Type B pancreatic cell (in vitro differentiated cells): ENCODE measurements at regions not wholly inside any gene's neighbourhood (a gene's known extent, or its start where the extent isn't known, plus 50 kb on each side); places are given as distances from the start of the nearest gene placed in this dataset.

Source experiments
- DNase-seq: peaks from one replicate; pipeline ENCODE4 v3.0.0; 2021; ENCODE audit warnings: mixed read lengths; ENCODE audit not compliant: unreplicated experiment; ENCODE audit errors: extremely low spot score
- H3K27ac Mint-ChIP-seq: 2 replicates; pipeline ENCODE4 v1.8.0; 2021; ENCODE audit warnings: mild to moderate bottlenecking, mixed read lengths
- H3K27me3 Mint-ChIP-seq: 2 replicates; pipeline ENCODE4 v1.8.0; 2021; ENCODE audit warnings: mixed read lengths
- H3K36me3 Mint-ChIP-seq: 2 replicates; pipeline ENCODE4 v1.8.0; 2021; ENCODE audit warnings: mixed read lengths
- H3K4me1 Mint-ChIP-seq: one replicate; pipeline ENCODE4 v1.8.0; 2021; ENCODE audit warnings: mixed read lengths; ENCODE audit not compliant: unreplicated experiment
- H3K4me3 Mint-ChIP-seq: 2 replicates; pipeline ENCODE4 v1.8.0; 2021; ENCODE audit warnings: mild to moderate bottlenecking, mixed read lengths
- H3K9me3 Mint-ChIP-seq: 2 replicates; pipeline ENCODE4 v1.8.0; 2021; ENCODE audit warnings: mixed read lengths
- CTCF ChIP-seq: fragments of 200-600 bp; sonication (generic); conservative IDR thresholded peaks from 2 replicates; pipeline ENCODE4 v1.5.0; 2021; ENCODE audit warnings: antibody characterized with exemption, mild to moderate bottlenecking

- Mint-ChIP-seq H3K27ac (no peak overlapping the region), H3K4me1 (peaks cover 6% of the 10 kb centered on the region), H3K4me3 (no peak overlapping the region), H3K27me3 (no peaks in the 10 kb centered on the region), H3K9me3 (no peaks in the 10 kb centered on the region), H3K36me3 (no peaks in the 10 kb centered on the region)
- no peak for TF ChIP-seq CTCF
- DNase-seq = no peak
Observed at GRCh38 chr20:17786221-17786718, 86.5 kb downstream of the BANF2 start.
